ENCODE measurements at regions not wholly inside any gene's neighbourhood (a gene's known extent, or its start where the extent isn't known, plus 50 kb on each side); places are given as distances from the start of the nearest gene placed in this dataset.

DNA sequence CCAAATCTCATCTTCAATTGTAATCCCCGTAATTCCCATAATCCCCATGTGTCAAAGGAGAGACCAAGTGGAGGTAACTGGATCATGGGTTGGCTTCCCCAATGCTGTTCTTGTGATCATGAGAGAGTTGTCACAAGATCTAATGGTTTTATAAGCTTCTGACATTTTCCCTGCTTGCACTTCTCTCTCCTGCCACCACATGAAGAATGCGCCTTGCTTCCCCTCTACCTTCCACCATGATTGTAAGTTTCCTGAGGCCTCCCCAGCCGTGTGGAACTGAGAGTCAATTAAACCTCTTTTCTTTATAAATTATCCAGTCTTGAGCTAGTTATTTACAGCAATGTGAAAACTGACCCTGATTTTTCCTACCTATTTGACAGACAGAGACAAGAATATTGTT lies 162.5 kb upstream of the SYT6 start:
- Histone ChIP-seq H3F3A (ENCODE audit: low read length, unreplicated experiment) (no peaks in the 10 kb centered on the region), H3K9ac (ENCODE audit: low read length) (no peak overlapping the region), H3K36me3 (ENCODE audit: low read depth, low read length) (no peaks in the 10 kb centered on the region), H3K4me3 (ENCODE audit: low read length) (no peak overlapping the region), H3K9me2 (replicated peaks; ENCODE audit: low read length) (no peaks in the 10 kb centered on the region), H3K4me1 (ENCODE audit: insufficient read depth, low read length) (no peaks in the 10 kb centered on the region; the same call in 1 of the 2 replicates), H3K27me3 (ENCODE audit: low read length) (no peaks in the 10 kb centered on the region), H4K20me1 (ENCODE audit: low read length) (no peaks in the 10 kb centered on the region), H3K79me2 (ENCODE audit: low read length) (no peaks in the 10 kb centered on the region), H3K4me2 (ENCODE audit: low read length) (no peak overlapping the region), H3K27ac (ENCODE audit: low read length) (no peak overlapping the region), H3K9me3 (ENCODE audit: low read length) (no peaks in the 10 kb centered on the region), H2AFZ (ENCODE audit: low read length) (no peak overlapping the region)
- ChIA-PET CTCF (no interaction called here), POLR2A (ENCODE audit: unreplicated experiment) (no interaction called here)
- TF ChIP-seq EZH2phosphoT487 (IDR thresholded peaks at IDR 0.05; ENCODE audit: borderline replicate concordance, low read length) (no peak), EZH2 (IDR thresholded peaks at IDR 0.05; ENCODE audit: low read length, unreplicated experiment) (no peak)
- TF ChIP-seq, protein P1, sequence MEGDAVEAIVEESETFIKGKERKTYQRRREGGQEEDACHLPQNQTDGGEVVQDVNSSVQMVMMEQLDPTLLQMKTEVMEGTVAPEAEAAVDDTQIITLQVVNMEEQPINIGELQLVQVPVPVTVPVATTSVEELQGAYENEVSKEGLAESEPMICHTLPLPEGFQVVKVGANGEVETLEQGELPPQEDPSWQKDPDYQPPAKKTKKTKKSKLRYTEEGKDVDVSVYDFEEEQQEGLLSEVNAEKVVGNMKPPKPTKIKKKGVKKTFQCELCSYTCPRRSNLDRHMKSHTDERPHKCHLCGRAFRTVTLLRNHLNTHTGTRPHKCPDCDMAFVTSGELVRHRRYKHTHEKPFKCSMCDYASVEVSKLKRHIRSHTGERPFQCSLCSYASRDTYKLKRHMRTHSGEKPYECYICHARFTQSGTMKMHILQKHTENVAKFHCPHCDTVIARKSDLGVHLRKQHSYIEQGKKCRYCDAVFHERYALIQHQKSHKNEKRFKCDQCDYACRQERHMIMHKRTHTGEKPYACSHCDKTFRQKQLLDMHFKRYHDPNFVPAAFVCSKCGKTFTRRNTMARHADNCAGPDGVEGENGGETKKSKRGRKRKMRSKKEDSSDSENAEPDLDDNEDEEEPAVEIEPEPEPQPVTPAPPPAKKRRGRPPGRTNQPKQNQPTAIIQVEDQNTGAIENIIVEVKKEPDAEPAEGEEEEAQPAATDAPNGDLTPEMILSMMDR (conservative IDR thresholded peaks at IDR 0.05; ENCODE audit: low read depth, low read length) = no peak
- intact Hi-C loops (cut with micrococcal nuclease) = no loop called here
- BruUV-seq (replicated peaks) = no TSS peak
- no peak for ATAC-seq
- DNase-seq = no peak

DNA sequence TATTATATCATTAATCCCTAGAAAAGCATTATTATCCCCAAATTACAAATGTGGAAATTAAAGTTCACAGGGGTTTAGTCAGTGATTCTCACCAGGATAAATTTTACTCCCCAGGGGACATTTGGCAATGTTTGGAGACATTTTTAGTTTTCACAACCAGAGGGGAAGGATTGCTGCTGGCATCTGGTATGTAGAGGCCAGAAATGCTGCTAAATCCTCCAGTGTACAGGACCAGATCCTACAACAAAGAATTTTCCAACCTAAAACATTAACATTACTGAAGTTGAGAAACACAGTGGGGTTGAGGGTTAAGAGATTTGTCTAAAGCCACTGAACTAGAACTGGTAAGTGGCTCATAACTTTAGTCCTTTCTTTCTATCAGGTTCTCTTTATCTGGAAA lies 162.0 kb upstream of the SYT6 start:
- H3K4me1 ChIP-seq (ENCODE audit: insufficient read depth, low read length) = no peaks in the 10 kb centered on the region; the same call in 1 of the 2 replicates
- DNase-seq = no peak
- H3K4me2 ChIP-seq (ENCODE audit: low read length) = no peak overlapping the region
- no peak overlapping the region for H3K4me3 ChIP-seq (ENCODE audit: low read length)
- ChIA-PET CTCF (no interaction called here), POLR2A (ENCODE audit: unreplicated experiment) (no interaction called here)
- no peak overlapping the region for H3K9ac ChIP-seq (ENCODE audit: low read length)
- no peak overlapping the region for H2AFZ ChIP-seq (ENCODE audit: low read length)
- ATAC-seq = no peak
- H3K79me2 ChIP-seq (ENCODE audit: low read length) = no peaks in the 10 kb centered on the region
- no TSS peak for BruUV-seq (replicated peaks)
- H3F3A ChIP-seq (ENCODE audit: low read length, unreplicated experiment) = no peaks in the 10 kb centered on the region
- no peaks in the 10 kb centered on the region for H4K20me1 ChIP-seq (ENCODE audit: low read length)
- no peak for TF ChIP-seq EZH2phosphoT487 (IDR thresholded peaks at IDR 0.05; ENCODE audit: borderline replicate concordance, low read length)
- no peaks in the 10 kb centered on the region for H3K9me3 ChIP-seq (ENCODE audit: low read length)
- H3K9me2 ChIP-seq (replicated peaks; ENCODE audit: low read length) = no peaks in the 10 kb centered on the region
- H3K36me3 ChIP-seq (ENCODE audit: low read depth, low read length) = no peaks in the 10 kb centered on the region
- no peaks in the 10 kb centered on the region for H3K27me3 ChIP-seq (ENCODE audit: low read length)
- H3K27ac ChIP-seq (ENCODE audit: low read length) = no peak overlapping the region
- intact Hi-C loops (cut with micrococcal nuclease) = no loop called here

DNA sequence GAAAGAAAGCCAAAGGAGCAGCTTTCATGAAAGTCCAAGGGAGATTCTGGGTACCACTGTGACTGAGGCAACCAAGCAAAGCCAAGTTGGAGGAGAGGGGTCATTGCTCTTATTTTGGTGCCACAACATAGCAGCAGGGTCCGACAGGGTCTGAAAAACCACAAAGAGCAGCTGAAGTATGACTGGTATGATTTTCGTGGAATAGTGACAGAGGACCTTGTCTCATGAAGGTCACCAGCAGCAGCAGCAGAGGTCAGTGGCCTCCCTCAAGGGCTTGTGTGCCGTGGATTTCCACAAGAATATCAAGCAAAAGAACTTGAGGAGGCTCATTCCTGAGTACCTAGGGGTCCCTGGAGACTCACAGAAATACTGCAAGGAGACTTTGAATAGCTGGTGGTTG lies 160.9 kb upstream of the SYT6 start:
- H2AFZ ChIP-seq (ENCODE audit: low read length) = no peak overlapping the region
- no peaks in the 10 kb centered on the region for H4K20me1 ChIP-seq (ENCODE audit: low read length)
- no peaks in the 10 kb centered on the region for H3F3A ChIP-seq (ENCODE audit: low read length, unreplicated experiment)
- ChIA-PET CTCF (no interaction called here), POLR2A (ENCODE audit: unreplicated experiment) (no interaction called here)
- DNase-seq = no peak
- H3K27ac ChIP-seq (ENCODE audit: low read length) = no peak overlapping the region
- TF ChIP-seq, protein P1 (conservative IDR thresholded peaks at IDR 0.05; ENCODE audit: low read depth, low read length) = no peak
- no peak for TF ChIP-seq EZH2phosphoT487 (IDR thresholded peaks at IDR 0.05; ENCODE audit: borderline replicate concordance, low read length)
- no peak for TF ChIP-seq EZH2 (IDR thresholded peaks at IDR 0.05; ENCODE audit: low read length, unreplicated experiment)
- H3K4me3 ChIP-seq (ENCODE audit: low read length) = no peak overlapping the region
- H3K4me1 ChIP-seq (ENCODE audit: insufficient read depth, low read length) = no peaks in the 10 kb centered on the region
- no peaks in the 10 kb centered on the region for H3K9me3 ChIP-seq (ENCODE audit: low read length)
- H3K79me2 ChIP-seq (ENCODE audit: low read length) = no peaks in the 10 kb centered on the region
- no peaks in the 10 kb centered on the region for H3K27me3 ChIP-seq (ENCODE audit: low read length)
- H3K36me3 ChIP-seq (ENCODE audit: low read depth, low read length) = no peaks in the 10 kb centered on the region
- BruUV-seq (replicated peaks) = no TSS peak
- intact Hi-C loops (cut with micrococcal nuclease) = no loop called here
- no peak for ATAC-seq
- no peaks in the 10 kb centered on the region for H3K9me2 ChIP-seq (replicated peaks; ENCODE audit: low read length)
- no peak overlapping the region for H3K4me2 ChIP-seq (ENCODE audit: low read length)
- no peak overlapping the region for H3K9ac ChIP-seq (ENCODE audit: low read length)
